SK-N-SH (cell line): ENCODE measurements at regions not wholly inside any gene's neighbourhood (a gene's known extent, or its start where the extent isn't known, plus 50 kb on each side); places are given as distances from the start of the nearest gene placed in this dataset.

Experiments
- CTCF ChIA-PET: fragments of 300-600, 350-600 bp; formaldehyde crosslinking; extraction: SDS; loops from one replicate; lab custom pipeline; 2021; lab: Yijun Ruan, JAX
- POLR2A ChIA-PET: fragments of 350-600 bp; sonication (Branson Sonifier 250); formaldehyde crosslinking; extraction: SDS; loops from one replicate; lab custom pipeline; 2020; ENCODE audit warnings: antibody characterized with exemption, inconsistent platforms; lab: Yijun Ruan, JAX
- DNase-seq: peaks from one replicate; pipeline ENCODE4 v3.0.0; 2012
- H2AFZ ChIP-seq: fragments of 200-600 bp; sonication (generic); 2 replicates; pipeline ENCODE4 v1.8.1; 2016; ENCODE audit warnings: antibody characterized with exemption, mild to moderate bottlenecking, low read depth
- H3F3A ChIP-seq: fragments of 200-600 bp; sonication (generic); replicated peaks from 2 replicates; pipeline ENCODE3; 2016; ENCODE audit warnings: antibody characterized with exemption, mild to moderate bottlenecking; ENCODE audit not compliant: insufficient read depth
- H3K27ac ChIP-seq, 2 experiments: fragments of 200-500 bp in 1 of 2; fragments of 200-600 bp in 1 of 2; sonication (Bioruptor generic) in 1 of 2; sonication (generic), shearing (Covaris generic) in 1 of 2; 2 replicates each; pipeline versions ENCODE4 v1.5.1 to v1.6.1; 2014 to 2016; ENCODE audit warnings: low read depth in 2 of 2, inconsistent platforms in 1 of 2, low read length in 1 of 2, mild to moderate bottlenecking in 1 of 2, mixed read lengths in 1 of 2
- H3K27me3 ChIP-seq: fragments of 200-600 bp; sonication (generic), shearing (Covaris generic); 2 replicates; pipeline ENCODE4 v1.6.1; 2016; ENCODE audit warnings: mixed run types; ENCODE audit not compliant: insufficient read depth
- H3K36me3 ChIP-seq, 2 experiments: fragments of 200-500 bp in 1 of 2; fragments of 200-600 bp in 1 of 2; sonication (Bioruptor generic) in 1 of 2; sonication (generic) in 1 of 2; replicated peaks in 1 of 2; 2 replicates each; pipeline versions ENCODE3 to v1.5.1; 2014 to 2016; ENCODE audit warnings: low read length in 1 of 2, mild to moderate bottlenecking in 1 of 2; ENCODE audit not compliant: insufficient read depth in 2 of 2, control insufficient read depth in 1 of 2
- H3K4me1 ChIP-seq, 2 experiments: fragments of 200-500 bp in 1 of 2; fragments of 200-600 bp in 1 of 2; sonication (Bioruptor generic) in 1 of 2; sonication (generic), shearing (Covaris generic) in 1 of 2; 2 replicates each; pipeline versions ENCODE4 v1.5.1 to v1.6.1; 2014 to 2016; ENCODE audit warnings: low read depth in 1 of 2, low read length in 1 of 2, mixed run types in 1 of 2; ENCODE audit not compliant: insufficient read depth in 2 of 2, control insufficient read depth in 1 of 2
- H3K4me2 ChIP-seq: fragments of 200-600 bp; sonication (generic), shearing (Covaris generic); 2 replicates; pipeline ENCODE4 v1.6.1; 2017; ENCODE audit warnings: mixed run types
- H3K4me3 ChIP-seq, 2 experiments: fragments of 200-500 bp in 1 of 2; fragments of 200-600 bp in 1 of 2; sonication (Bioruptor generic) in 1 of 2; sonication (generic), shearing (Covaris generic) in 1 of 2; 2 replicates each; pipeline versions ENCODE4 v1.5.1 to v1.8.1; 2014 to 2016; ENCODE audit warnings: low read depth in 2 of 2, inconsistent platforms in 1 of 2, low read length in 1 of 2, mild to moderate bottlenecking in 1 of 2, mixed read lengths in 1 of 2, moderate library complexity in 1 of 2
- H3K79me2 ChIP-seq: fragments of 200-600 bp; sonication (generic); 2 replicates; pipeline ENCODE4 v1.8.1; 2017; ENCODE audit warnings: mild to moderate bottlenecking; ENCODE audit not compliant: insufficient read depth
- H3K9ac ChIP-seq: fragments of 200-600 bp; sonication (generic); 2 replicates; pipeline ENCODE4 v1.6.1; 2017; ENCODE audit warnings: mixed run types
- H3K9me2 ChIP-seq: fragments of 200-600 bp; sonication (generic); 2 replicates; pipeline ENCODE4 v1.6.1; 2017; ENCODE audit warnings: mixed run types
- H3K9me3 ChIP-seq: fragments of 200-600 bp; sonication (generic); 2 replicates; pipeline ENCODE4 v1.6.1; 2017; ENCODE audit warnings: mixed run types, mild to moderate bottlenecking, moderate library complexity
- H4K20me1 ChIP-seq: fragments of 200-600 bp; sonication (generic); 2 replicates; pipeline ENCODE4 v1.6.1; 2017; ENCODE audit warnings: mild to moderate bottlenecking, mixed run types; ENCODE audit not compliant: insufficient read depth
- ELF1 ChIP-seq: IDR thresholded peaks from 2 replicates; pipeline ENCODE4 v1.4.0; 2012
- JUND ChIP-seq: IDR thresholded peaks from 2 replicates; pipeline ENCODE4 v1.4.0; 2012
- POLR2AphosphoS5 ChIP-seq: IDR thresholded peaks from 2 replicates; pipeline ENCODE4 v1.6.1; 2012; ENCODE audit warnings: low read depth, low read length
- RAD21 ChIP-seq: IDR thresholded peaks from 2 replicates; pipeline ENCODE4 v1.6.1; 2012; ENCODE audit warnings: mild to moderate bottlenecking, low read length
- RXRA ChIP-seq: IDR thresholded peaks from 2 replicates; pipeline ENCODE4 v1.4.0; 2012; ENCODE audit warnings: low read depth, mild to moderate bottlenecking, borderline replicate concordance
- SMC3 ChIP-seq: IDR thresholded peaks from 2 replicates; pipeline ENCODE4 v1.6.1; 2012; ENCODE audit warnings: low read depth, low read length, improper control_type of control experiment
- TAF1 ChIP-seq: IDR thresholded peaks from 2 replicates; pipeline ENCODE4 v1.6.1; 2012; ENCODE audit warnings: low read depth, mild to moderate bottlenecking, low read length, moderate library complexity, borderline replicate concordance
- TEAD4 ChIP-seq: IDR thresholded peaks from 2 replicates; pipeline ENCODE4 v1.4.0; 2012; ENCODE audit warnings: mild to moderate bottlenecking, borderline replicate concordance; ENCODE audit not compliant: insufficient read depth
- YY1 ChIP-seq: IDR thresholded peaks from 2 replicates; pipeline ENCODE4 v1.4.0; 2012; ENCODE audit warnings: low read depth, mild to moderate bottlenecking
- WGBS: methylation state at CpG from one replicate; pipeline ENCODE4 v1.1.6; 2017; ENCODE audit warnings: low lambda C conversion rate; 5-methylcytosine and 5-hydroxymethylcytosine counted together
- TF ChIP-seq, protein P1 (sequence below): fragments of 200-600 bp; sonication (generic); IDR thresholded peaks from 2 replicates; pipeline ENCODE4 v1.6.1; 2017; ENCODE audit warnings: antibody characterized with exemption, mild to moderate bottlenecking, moderate library complexity
- TF ChIP-seq, protein P2 (sequence below): IDR thresholded peaks from 2 replicates; pipeline ENCODE4 v1.4.0; 2012; ENCODE audit warnings: low read depth
- TF ChIP-seq, protein P3 (sequence below): fragments of 150-350 bp; IDR thresholded peaks from 2 replicates; pipeline ENCODE4 v1.6.1; 2017; ENCODE audit warnings: antibody characterized with exemption, low read length, low read depth, borderline replicate concordance
- TF ChIP-seq, protein P4 (sequence below): IDR thresholded peaks from 2 replicates; pipeline ENCODE4 v1.6.1; 2012; ENCODE audit warnings: mild to moderate bottlenecking, low read depth, low read length, moderate library complexity
- TF ChIP-seq, protein P5 (sequence below): IDR thresholded peaks from 2 replicates; pipeline ENCODE4; 2012
- TF ChIP-seq, protein P6 (sequence below): fragments of 150-350 bp; IDR thresholded peaks from 2 replicates; pipeline ENCODE4 v1.6.1; 2016; ENCODE audit warnings: mild to moderate bottlenecking, low read depth, low read length

DNA sequence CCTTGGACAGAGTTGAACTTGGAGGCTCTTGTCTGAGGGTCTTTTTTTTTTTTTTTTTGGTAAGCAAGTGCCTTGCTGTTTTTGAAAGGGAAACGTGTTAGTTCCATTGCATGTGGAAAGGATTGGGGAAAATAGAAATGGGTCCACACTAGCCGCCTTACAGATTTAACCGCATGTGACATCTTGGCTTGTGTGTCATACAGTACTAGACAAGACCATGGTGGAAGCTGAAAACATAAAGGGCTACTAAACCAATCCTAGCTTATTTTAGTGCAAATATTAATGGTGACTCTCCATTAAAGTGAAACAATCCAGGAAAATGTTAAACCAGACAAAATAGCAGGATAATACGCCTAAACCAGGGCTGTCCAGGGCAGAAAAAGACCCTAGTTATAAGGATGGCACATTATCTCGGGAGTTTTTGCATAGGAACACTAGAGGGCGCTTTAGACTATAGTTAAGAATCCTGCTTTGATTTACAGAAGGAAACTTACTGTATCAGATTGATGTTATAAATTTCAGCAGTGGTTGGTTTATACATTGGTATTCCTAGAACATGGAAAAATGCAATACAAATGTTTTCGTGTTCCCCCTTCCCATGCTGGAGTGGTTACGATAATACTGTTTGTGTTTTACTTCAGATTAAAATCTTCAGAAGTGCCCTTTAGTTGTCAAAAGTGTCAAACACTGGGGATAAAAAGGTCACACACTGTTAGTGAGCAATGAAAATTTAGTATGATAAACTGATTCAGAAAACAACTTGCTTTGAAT is 59.8 kb upstream of the DEK start:
- Histone ChIP-seq H3K36me3 (no peaks in the 10 kb centered on the region), H4K20me1 (no peaks in the 10 kb centered on the region), H3K4me3 (no peak overlapping the region; a peak in 1 of 4 replicates), H3K27ac (no peak overlapping the region), H3F3A (no peaks in the 10 kb centered on the region), H3K4me2 (no peak overlapping the region), H3K27me3 (no peaks in the 10 kb centered on the region), H3K79me2 (no peaks in the 10 kb centered on the region), H2AFZ (no peak overlapping the region), H3K9me3 (no peaks in the 10 kb centered on the region), H3K9me2 (no peaks in the 10 kb centered on the region), H3K4me1 (no peaks in the 10 kb centered on the region), H3K9ac (no peak overlapping the region)
- 25% methylated on average over 8 of the region's 8 CpGs for WGBS
- TF ChIP-seq, protein P1, sequence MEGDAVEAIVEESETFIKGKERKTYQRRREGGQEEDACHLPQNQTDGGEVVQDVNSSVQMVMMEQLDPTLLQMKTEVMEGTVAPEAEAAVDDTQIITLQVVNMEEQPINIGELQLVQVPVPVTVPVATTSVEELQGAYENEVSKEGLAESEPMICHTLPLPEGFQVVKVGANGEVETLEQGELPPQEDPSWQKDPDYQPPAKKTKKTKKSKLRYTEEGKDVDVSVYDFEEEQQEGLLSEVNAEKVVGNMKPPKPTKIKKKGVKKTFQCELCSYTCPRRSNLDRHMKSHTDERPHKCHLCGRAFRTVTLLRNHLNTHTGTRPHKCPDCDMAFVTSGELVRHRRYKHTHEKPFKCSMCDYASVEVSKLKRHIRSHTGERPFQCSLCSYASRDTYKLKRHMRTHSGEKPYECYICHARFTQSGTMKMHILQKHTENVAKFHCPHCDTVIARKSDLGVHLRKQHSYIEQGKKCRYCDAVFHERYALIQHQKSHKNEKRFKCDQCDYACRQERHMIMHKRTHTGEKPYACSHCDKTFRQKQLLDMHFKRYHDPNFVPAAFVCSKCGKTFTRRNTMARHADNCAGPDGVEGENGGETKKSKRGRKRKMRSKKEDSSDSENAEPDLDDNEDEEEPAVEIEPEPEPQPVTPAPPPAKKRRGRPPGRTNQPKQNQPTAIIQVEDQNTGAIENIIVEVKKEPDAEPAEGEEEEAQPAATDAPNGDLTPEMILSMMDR: peak; percentile 81
- TF ChIP-seq SMC3 (peak; percentile 78), RAD21 (peak; percentile 77), TAF1 (no peak), TEAD4 (no peak), YY1 (no peak), POLR2AphosphoS5 (no peak), JUND (no peak)
- TF ChIP-seq, protein P2, sequence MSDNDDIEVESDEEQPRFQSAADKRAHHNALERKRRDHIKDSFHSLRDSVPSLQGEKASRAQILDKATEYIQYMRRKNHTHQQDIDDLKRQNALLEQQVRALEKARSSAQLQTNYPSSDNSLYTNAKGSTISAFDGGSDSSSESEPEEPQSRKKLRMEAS: no peak
- peak; percentile 64 for DNase-seq
- ChIA-PET CTCF (interaction anchor here (0.5 to 2.8 kb wide), 17 partner anchors 9 to 1735 kb away, joined by 3 to 32 read pairs (median 3); no protein-coding TSS in a partner anchor), POLR2A (no interaction called here)

DNA sequence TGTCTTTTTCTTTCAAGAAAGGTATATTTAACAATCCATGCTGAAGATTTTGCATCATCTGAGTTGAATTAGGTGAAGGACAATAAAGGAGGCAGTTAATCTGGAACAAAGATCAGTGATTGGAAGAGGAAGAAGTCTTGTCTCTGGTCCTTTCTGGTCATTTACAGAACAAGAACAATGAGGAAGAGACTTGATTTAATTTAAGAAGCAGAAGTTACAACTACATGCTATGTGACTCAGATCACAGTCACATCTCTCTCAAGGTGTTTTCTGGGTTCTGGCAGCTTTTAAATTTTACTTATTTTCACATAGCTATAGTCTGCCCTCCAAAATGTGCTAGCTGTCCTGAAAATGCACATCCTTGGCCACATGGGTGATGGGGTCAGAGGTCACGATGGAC is 53.5 kb upstream of the DEK start:
- H3K9me2 ChIP-seq: no peaks in the 10 kb centered on the region
- H2AFZ ChIP-seq: no peak overlapping the region
- POLR2A ChIA-PET: no interaction called here
- no peak for DNase-seq
- H3K9ac ChIP-seq: no peak overlapping the region
- no peaks in the 10 kb centered on the region for H3K79me2 ChIP-seq
- H3K4me2 ChIP-seq: no peak overlapping the region
- CTCF ChIA-PET: interaction anchor here (2.8 kb wide), 1 partner anchor 186 kb away, joined by 11 read pairs; no protein-coding TSS in a partner anchor
- H3F3A ChIP-seq: no peaks in the 10 kb centered on the region
- H3K36me3 ChIP-seq: no peaks in the 10 kb centered on the region
- no peaks in the 10 kb centered on the region for H3K27me3 ChIP-seq
- no peak overlapping the region for H3K27ac ChIP-seq
- no peaks in the 10 kb centered on the region for H3K9me3 ChIP-seq
- 0% methylated on average over 1 of the region's 1 CpG for WGBS
- no peaks in the 10 kb centered on the region for H4K20me1 ChIP-seq
- no peak overlapping the region for H3K4me3 ChIP-seq
- H3K4me1 ChIP-seq: no peaks in the 10 kb centered on the region
- TF ChIP-seq RXRA (no peak), JUND (no peak), ELF1 (no peak)
- TF ChIP-seq, protein P1: no peak
- TF ChIP-seq, protein P3, sequence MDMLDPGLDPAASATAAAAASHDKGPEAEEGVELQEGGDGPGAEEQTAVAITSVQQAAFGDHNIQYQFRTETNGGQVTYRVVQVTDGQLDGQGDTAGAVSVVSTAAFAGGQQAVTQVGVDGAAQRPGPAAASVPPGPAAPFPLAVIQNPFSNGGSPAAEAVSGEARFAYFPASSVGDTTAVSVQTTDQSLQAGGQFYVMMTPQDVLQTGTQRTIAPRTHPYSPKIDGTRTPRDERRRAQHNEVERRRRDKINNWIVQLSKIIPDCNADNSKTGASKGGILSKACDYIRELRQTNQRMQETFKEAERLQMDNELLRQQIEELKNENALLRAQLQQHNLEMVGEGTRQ: no peak
- TF ChIP-seq, protein P4, sequence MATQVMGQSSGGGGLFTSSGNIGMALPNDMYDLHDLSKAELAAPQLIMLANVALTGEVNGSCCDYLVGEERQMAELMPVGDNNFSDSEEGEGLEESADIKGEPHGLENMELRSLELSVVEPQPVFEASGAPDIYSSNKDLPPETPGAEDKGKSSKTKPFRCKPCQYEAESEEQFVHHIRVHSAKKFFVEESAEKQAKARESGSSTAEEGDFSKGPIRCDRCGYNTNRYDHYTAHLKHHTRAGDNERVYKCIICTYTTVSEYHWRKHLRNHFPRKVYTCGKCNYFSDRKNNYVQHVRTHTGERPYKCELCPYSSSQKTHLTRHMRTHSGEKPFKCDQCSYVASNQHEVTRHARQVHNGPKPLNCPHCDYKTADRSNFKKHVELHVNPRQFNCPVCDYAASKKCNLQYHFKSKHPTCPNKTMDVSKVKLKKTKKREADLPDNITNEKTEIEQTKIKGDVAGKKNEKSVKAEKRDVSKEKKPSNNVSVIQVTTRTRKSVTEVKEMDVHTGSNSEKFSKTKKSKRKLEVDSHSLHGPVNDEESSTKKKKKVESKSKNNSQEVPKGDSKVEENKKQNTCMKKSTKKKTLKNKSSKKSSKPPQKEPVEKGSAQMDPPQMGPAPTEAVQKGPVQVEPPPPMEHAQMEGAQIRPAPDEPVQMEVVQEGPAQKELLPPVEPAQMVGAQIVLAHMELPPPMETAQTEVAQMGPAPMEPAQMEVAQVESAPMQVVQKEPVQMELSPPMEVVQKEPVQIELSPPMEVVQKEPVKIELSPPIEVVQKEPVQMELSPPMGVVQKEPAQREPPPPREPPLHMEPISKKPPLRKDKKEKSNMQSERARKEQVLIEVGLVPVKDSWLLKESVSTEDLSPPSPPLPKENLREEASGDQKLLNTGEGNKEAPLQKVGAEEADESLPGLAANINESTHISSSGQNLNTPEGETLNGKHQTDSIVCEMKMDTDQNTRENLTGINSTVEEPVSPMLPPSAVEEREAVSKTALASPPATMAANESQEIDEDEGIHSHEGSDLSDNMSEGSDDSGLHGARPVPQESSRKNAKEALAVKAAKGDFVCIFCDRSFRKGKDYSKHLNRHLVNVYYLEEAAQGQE: no peak
- TF ChIP-seq, protein P5, sequence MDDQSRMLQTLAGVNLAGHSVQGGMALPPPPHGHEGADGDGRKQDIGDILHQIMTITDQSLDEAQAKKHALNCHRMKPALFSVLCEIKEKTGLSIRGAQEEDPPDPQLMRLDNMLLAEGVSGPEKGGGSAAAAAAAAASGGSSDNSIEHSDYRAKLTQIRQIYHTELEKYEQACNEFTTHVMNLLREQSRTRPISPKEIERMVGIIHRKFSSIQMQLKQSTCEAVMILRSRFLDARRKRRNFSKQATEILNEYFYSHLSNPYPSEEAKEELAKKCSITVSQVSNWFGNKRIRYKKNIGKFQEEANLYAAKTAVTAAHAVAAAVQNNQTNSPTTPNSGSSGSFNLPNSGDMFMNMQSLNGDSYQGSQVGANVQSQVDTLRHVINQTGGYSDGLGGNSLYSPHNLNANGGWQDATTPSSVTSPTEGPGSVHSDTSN: no peak
- TF ChIP-seq, protein P6, sequence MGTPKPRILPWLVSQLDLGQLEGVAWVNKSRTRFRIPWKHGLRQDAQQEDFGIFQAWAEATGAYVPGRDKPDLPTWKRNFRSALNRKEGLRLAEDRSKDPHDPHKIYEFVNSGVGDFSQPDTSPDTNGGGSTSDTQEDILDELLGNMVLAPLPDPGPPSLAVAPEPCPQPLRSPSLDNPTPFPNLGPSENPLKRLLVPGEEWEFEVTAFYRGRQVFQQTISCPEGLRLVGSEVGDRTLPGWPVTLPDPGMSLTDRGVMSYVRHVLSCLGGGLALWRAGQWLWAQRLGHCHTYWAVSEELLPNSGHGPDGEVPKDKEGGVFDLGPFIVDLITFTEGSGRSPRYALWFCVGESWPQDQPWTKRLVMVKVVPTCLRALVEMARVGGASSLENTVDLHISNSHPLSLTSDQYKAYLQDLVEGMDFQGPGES: no peak
